ENCODE measurements at regions not wholly inside any gene's neighbourhood (a gene's known extent, or its start where the extent isn't known, plus 50 kb on each side); places are given as distances from the start of the nearest gene placed in this dataset.

DNA sequence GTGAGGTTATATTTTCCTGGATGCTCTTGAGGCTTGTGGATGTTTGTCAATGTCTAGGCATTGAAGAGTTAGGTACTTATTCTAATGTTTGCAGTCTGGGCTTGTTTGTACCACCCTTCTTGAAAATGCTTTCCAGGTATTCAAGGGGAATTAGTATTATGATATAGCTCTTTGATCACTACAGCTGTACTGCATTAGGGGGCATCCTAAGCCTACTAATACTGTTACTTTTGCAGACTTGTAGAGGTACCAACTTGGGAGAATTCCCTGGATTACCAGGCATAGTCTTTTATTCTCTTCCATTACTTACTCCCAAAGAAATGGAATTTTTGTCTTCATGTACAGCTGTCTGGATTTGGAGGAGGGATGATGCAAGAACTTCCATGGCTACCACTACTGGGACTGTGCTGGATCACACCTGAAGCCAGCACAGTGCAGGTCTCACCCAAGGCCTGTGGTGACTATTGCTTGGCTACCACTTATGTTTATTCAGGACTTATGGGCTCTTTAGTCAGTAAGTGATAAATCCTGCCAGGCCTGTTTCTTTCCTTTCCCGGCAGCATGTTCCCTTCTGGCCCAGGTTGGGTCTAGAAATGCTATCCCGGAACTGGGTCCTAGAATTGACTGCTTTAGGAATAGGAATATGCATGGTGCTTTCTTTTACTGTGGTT lies 402.9 kb downstream of the IL20RB start:
- H3K9ac ChIP-seq (ENCODE audit: low read depth in 1 of 2, low read length in 2 of 2), result no peak overlapping the region
- peaks cover 0 to 8% (median 4%) of the 10 kb centered on the region in 4 donors for H3K9me3 ChIP-seq (ENCODE audit: control insufficient read depth in 4 of 4, low read length in 3 of 4)
- DNase-seq (ENCODE audit: low spot score), result no peak
- H3K4me1 ChIP-seq (ENCODE audit: control insufficient read depth in 4 of 4, insufficient read depth in 4 of 4, low read length in 3 of 4), result no peaks in the 10 kb centered on the region
- TF ChIP-seq, protein P1, sequence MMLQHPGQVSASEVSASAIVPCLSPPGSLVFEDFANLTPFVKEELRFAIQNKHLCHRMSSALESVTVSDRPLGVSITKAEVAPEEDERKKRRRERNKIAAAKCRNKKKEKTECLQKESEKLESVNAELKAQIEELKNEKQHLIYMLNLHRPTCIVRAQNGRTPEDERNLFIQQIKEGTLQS (IDR thresholded peaks at IDR 0.05), result no peak
- TF ChIP-seq RAD21 (IDR thresholded peaks at IDR 0.05), result no peak
- TF ChIP-seq, protein P2, sequence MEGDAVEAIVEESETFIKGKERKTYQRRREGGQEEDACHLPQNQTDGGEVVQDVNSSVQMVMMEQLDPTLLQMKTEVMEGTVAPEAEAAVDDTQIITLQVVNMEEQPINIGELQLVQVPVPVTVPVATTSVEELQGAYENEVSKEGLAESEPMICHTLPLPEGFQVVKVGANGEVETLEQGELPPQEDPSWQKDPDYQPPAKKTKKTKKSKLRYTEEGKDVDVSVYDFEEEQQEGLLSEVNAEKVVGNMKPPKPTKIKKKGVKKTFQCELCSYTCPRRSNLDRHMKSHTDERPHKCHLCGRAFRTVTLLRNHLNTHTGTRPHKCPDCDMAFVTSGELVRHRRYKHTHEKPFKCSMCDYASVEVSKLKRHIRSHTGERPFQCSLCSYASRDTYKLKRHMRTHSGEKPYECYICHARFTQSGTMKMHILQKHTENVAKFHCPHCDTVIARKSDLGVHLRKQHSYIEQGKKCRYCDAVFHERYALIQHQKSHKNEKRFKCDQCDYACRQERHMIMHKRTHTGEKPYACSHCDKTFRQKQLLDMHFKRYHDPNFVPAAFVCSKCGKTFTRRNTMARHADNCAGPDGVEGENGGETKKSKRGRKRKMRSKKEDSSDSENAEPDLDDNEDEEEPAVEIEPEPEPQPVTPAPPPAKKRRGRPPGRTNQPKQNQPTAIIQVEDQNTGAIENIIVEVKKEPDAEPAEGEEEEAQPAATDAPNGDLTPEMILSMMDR (IDR thresholded peaks at IDR 0.05; ENCODE audit: low read depth, low read length, missing input control), result no peak
- TF ChIP-seq, protein P3, sequence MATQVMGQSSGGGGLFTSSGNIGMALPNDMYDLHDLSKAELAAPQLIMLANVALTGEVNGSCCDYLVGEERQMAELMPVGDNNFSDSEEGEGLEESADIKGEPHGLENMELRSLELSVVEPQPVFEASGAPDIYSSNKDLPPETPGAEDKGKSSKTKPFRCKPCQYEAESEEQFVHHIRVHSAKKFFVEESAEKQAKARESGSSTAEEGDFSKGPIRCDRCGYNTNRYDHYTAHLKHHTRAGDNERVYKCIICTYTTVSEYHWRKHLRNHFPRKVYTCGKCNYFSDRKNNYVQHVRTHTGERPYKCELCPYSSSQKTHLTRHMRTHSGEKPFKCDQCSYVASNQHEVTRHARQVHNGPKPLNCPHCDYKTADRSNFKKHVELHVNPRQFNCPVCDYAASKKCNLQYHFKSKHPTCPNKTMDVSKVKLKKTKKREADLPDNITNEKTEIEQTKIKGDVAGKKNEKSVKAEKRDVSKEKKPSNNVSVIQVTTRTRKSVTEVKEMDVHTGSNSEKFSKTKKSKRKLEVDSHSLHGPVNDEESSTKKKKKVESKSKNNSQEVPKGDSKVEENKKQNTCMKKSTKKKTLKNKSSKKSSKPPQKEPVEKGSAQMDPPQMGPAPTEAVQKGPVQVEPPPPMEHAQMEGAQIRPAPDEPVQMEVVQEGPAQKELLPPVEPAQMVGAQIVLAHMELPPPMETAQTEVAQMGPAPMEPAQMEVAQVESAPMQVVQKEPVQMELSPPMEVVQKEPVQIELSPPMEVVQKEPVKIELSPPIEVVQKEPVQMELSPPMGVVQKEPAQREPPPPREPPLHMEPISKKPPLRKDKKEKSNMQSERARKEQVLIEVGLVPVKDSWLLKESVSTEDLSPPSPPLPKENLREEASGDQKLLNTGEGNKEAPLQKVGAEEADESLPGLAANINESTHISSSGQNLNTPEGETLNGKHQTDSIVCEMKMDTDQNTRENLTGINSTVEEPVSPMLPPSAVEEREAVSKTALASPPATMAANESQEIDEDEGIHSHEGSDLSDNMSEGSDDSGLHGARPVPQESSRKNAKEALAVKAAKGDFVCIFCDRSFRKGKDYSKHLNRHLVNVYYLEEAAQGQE (IDR thresholded peaks at IDR 0.05), result no peak
- no peak for TF ChIP-seq NR2F2 (IDR thresholded peaks at IDR 0.05)
- no peak for TF ChIP-seq FOXA1 (IDR thresholded peaks at IDR 0.05)
- no peak for TF ChIP-seq YY1 (IDR thresholded peaks at IDR 0.05)
- TF ChIP-seq RXRA (IDR thresholded peaks at IDR 0.05), result no peak
- no peak for TF ChIP-seq HNF4G (IDR thresholded peaks at IDR 0.05)
- TF ChIP-seq JUND (IDR thresholded peaks at IDR 0.05), result no peak
- TF ChIP-seq, protein P4, sequence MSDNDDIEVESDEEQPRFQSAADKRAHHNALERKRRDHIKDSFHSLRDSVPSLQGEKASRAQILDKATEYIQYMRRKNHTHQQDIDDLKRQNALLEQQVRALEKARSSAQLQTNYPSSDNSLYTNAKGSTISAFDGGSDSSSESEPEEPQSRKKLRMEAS (IDR thresholded peaks at IDR 0.05), result no peak
- TF ChIP-seq SP1 (IDR thresholded peaks at IDR 0.05), result no peak
- no peak for TF ChIP-seq EGR1 (IDR thresholded peaks at IDR 0.05; ENCODE audit: low read depth in 2 of 2)
- TF ChIP-seq HNF4A (conservative IDR thresholded peaks at IDR 0.05), result no peak
- no peak for TF ChIP-seq TAF1 (conservative IDR thresholded peaks at IDR 0.05)
- no peak for TF ChIP-seq FOXA2 (IDR thresholded peaks at IDR 0.05)
- TF ChIP-seq ZBTB33 (IDR thresholded peaks at IDR 0.05), result no peak
- no peaks in the 10 kb centered on the region for H3K36me3 ChIP-seq (ENCODE audit: control insufficient read depth in 4 of 4, insufficient read depth in 3 of 4, low read depth in 1 of 4, low read length in 3 of 4)
- no peak overlapping the region for H3K27ac ChIP-seq (ENCODE audit: low read depth in 1 of 2, low read length in 2 of 2)
- no peak overlapping the region for H3K4me3 ChIP-seq (ENCODE audit: low read depth in 1 of 3, low read length in 3 of 3)
- no peaks in the 10 kb centered on the region for H3K27me3 ChIP-seq (ENCODE audit: control insufficient read depth in 4 of 4, insufficient read depth in 4 of 4, low read length in 3 of 4)
- WGBS, result 85% methylated on average over 2 of the region's 2 CpGs

All from liver (tissue), 8 donors.